Keratinocyte (primary cell): ENCODE measurements at regions not wholly inside any gene's neighbourhood (a gene's known extent, or its start where the extent isn't known, plus 50 kb on each side); places are given as distances from the start of the nearest gene placed in this dataset.

Source experiments
- DNase-seq: peaks from one replicate; pipeline ENCODE4 v3.0.0-alpha.2; 2011; ENCODE audit warnings: low read depth, missing footprints, low spot score
- FAIRE-seq: peaks from 2 replicates; lab custom pipeline; 2011; peaks lifted over from hg19 to GRCh38; lab: Jason Lieb, UNC
- H2AFZ ChIP-seq: 2 replicates; pipeline ENCODE4 v1.6.0; 2012; ENCODE audit warnings: low read length, control low read depth, inconsistent platforms; ENCODE audit not compliant: control insufficient read depth
- H3K27ac ChIP-seq: 2 replicates; pipeline ENCODE4 v1.5.1; 2011; ENCODE audit warnings: low read length; ENCODE audit not compliant: control insufficient read depth, insufficient read depth
- H3K27me3 ChIP-seq: 3 replicates; pipeline ENCODE4 v1.6.0; 2011; ENCODE audit warnings: low read length; ENCODE audit not compliant: control insufficient read depth, insufficient read depth; ENCODE audit errors: extremely low read depth
- H3K36me3 ChIP-seq, 2 experiments: 2 replicates in 1 of 2; 3 replicates in 1 of 2; pipeline ENCODE4 v1.5.1; 2011; ENCODE audit warnings: low read length in 2 of 2, mild to moderate bottlenecking in 1 of 2; ENCODE audit not compliant: control insufficient read depth in 2 of 2, insufficient read depth in 2 of 2; ENCODE audit errors: extremely low read depth in 1 of 2
- H3K4me1 ChIP-seq: 3 replicates; pipeline ENCODE4 v1.5.1; 2011; ENCODE audit warnings: low read length; ENCODE audit not compliant: control insufficient read depth, insufficient read depth; ENCODE audit errors: extremely low read depth
- H3K4me2 ChIP-seq: 3 replicates; pipeline ENCODE4 v1.6.0; 2011; ENCODE audit warnings: low read depth, low read length; ENCODE audit not compliant: control insufficient read depth, insufficient read depth; ENCODE audit errors: extremely low read depth
- H3K4me3 ChIP-seq, 3 experiments: fragments of 200-600 bp in 1 of 3; sonication (generic) in 1 of 3; 2 replicates in 2 of 3; 3 replicates in 1 of 3; pipeline ENCODE4 v1.5.1; 2011 to 2016; ENCODE audit warnings: low read length in 3 of 3, mild to moderate bottlenecking in 3 of 3, control low read depth in 2 of 3, inconsistent platforms in 1 of 3, low read depth in 1 of 3, mixed read lengths in 1 of 3, mixed run types in 1 of 3, moderate library complexity in 1 of 3; ENCODE audit not compliant: control insufficient read depth in 2 of 3, insufficient read depth in 2 of 3; ENCODE audit errors: extremely low read depth in 1 of 3
- H3K79me2 ChIP-seq: 2 replicates; pipeline ENCODE4 v1.6.0; 2012; ENCODE audit warnings: low read length; ENCODE audit not compliant: control insufficient read depth, insufficient read depth
- H3K9ac ChIP-seq: 3 replicates; pipeline ENCODE4 v1.6.0; 2011; ENCODE audit warnings: low read length; ENCODE audit not compliant: control insufficient read depth, insufficient read depth; ENCODE audit errors: extremely low read depth
- H3K9me1 ChIP-seq: 3 replicates; pipeline ENCODE4 v1.6.0; 2011; ENCODE audit warnings: low read length; ENCODE audit not compliant: control insufficient read depth, insufficient read depth; ENCODE audit errors: extremely low read depth
- H3K9me3 ChIP-seq: 2 replicates; pipeline ENCODE4 v1.5.1; 2012; ENCODE audit warnings: low read depth, low read length; ENCODE audit not compliant: control insufficient read depth
- H4K20me1 ChIP-seq: 3 replicates; pipeline ENCODE4 v1.6.0; 2011; ENCODE audit warnings: low read length; ENCODE audit not compliant: control insufficient read depth, insufficient read depth; ENCODE audit errors: extremely low read depth
- CTCF ChIP-seq, 3 experiments: IDR thresholded peaks in 1 of 3; conservative IDR thresholded peaks in 1 of 3; optimal IDR thresholded peaks in 1 of 3; 2 replicates in 2 of 3; 3 replicates in 1 of 3; pipeline versions ENCODE3 to v1.5.1; 2011; ENCODE audit warnings: low read length in 3 of 3, mild to moderate bottlenecking in 3 of 3, moderate library complexity in 2 of 3, control low read depth in 1 of 3, inconsistent platforms in 1 of 3; ENCODE audit not compliant: insufficient read depth in 2 of 3; ENCODE audit errors: extremely low read depth in 1 of 3
- EZH2 ChIP-seq: IDR thresholded peaks from one replicate; pipeline ENCODE4 v1.6.1; 2012; ENCODE audit warnings: inconsistent platforms, mild to moderate bottlenecking, low read length, moderate library complexity
- dilution Hi-C: fragments of 300-500 bp; cut with MboI; formaldehyde crosslinking; loops from one replicate; pipeline ENCODE4 v1.7.0; 2020; ENCODE audit warnings: low sequenced_read_pairs; ENCODE audit not compliant: extremely low pct_ligation_motif_present

GRCh38 chr2:39501412-39501811 is 64.3 kb upstream of the MAP4K3 start:
- FAIRE-seq (no peak), DNase-seq (no peak)
- TF ChIP-seq EZH2 (no peak), CTCF (optimal IDR thresholded peaks at IDR 0.05 in 1 of 3, IDR thresholded peaks at IDR 0.05 in 1 of 3, conservative IDR thresholded peaks at IDR 0.05 in 1 of 3; ENCODE audit: extremely low read depth in 1 of 3, insufficient read depth in 2 of 3, low read length in 3 of 3) (no peak)
- no peaks in the 10 kb centered on the region for H3K9me1 ChIP-seq
- H2AFZ ChIP-seq, result no peak overlapping the region
- H3K27ac ChIP-seq, result no peak overlapping the region
- no peak overlapping the region for H3K4me3 ChIP-seq
- no peaks in the 10 kb centered on the region for H4K20me1 ChIP-seq
- H3K9me3 ChIP-seq, result no peaks in the 10 kb centered on the region
- H3K27me3 ChIP-seq, result no peaks in the 10 kb centered on the region
- dilution Hi-C loops, result no loop called here
- peaks cover 3% of the 10 kb centered on the region for H3K4me1 ChIP-seq
- no peaks in the 10 kb centered on the region for H3K36me3 ChIP-seq
- H3K9ac ChIP-seq, result no peak overlapping the region
- no peaks in the 10 kb centered on the region for H3K79me2 ChIP-seq
- no peak overlapping the region for H3K4me2 ChIP-seq

- H3K4me1 ChIP-seq, result peaks cover 3% of the 10 kb centered on the region
- no peaks in the 10 kb centered on the region for H4K20me1 ChIP-seq
- DNase-seq (no peak), FAIRE-seq (no peak)
- no peaks in the 10 kb centered on the region for H3K27me3 ChIP-seq
- H3K79me2 ChIP-seq, result no peaks in the 10 kb centered on the region
- no peak overlapping the region for H3K9ac ChIP-seq
- H3K4me2 ChIP-seq, result no peak overlapping the region
- H2AFZ ChIP-seq, result no peak overlapping the region
- TF ChIP-seq EZH2, result no peak
- no peak for TF ChIP-seq CTCF (optimal IDR thresholded peaks at IDR 0.05 in 1 of 3, IDR thresholded peaks at IDR 0.05 in 1 of 3, conservative IDR thresholded peaks at IDR 0.05 in 1 of 3; ENCODE audit: extremely low read depth in 1 of 3, insufficient read depth in 2 of 3, low read length in 3 of 3)
- dilution Hi-C loops, result no loop called here
- H3K4me3 ChIP-seq, result no peak overlapping the region
- no peaks in the 10 kb centered on the region for H3K36me3 ChIP-seq
- H3K9me1 ChIP-seq, result no peaks in the 10 kb centered on the region
- no peak overlapping the region for H3K27ac ChIP-seq
- no peaks in the 10 kb centered on the region for H3K9me3 ChIP-seq
Measured at GRCh38 chr2:39503277-39503676, 66.2 kb upstream of the MAP4K3 start.
